ENCODE measurements at regions not wholly inside any gene's neighbourhood (a gene's known extent, or its start where the extent isn't known, plus 50 kb on each side); places are given as distances from the start of the nearest gene placed in this dataset.

- DNase-seq (ENCODE audit: low spot score) = no peak
Observed at GRCh38 chr2:34388446-34388845, 789.3 kb upstream of the FAM98A start.

- DNase-seq (ENCODE audit: low spot score) = no peak
Observed at GRCh38 chr2:34387536-34387935, 788.4 kb upstream of the FAM98A start.

GRCh38 chr2:34379586-34379985 lies 780.5 kb upstream of the FAM98A start:
- no peak for DNase-seq (ENCODE audit: low spot score)

- no peak for DNase-seq (ENCODE audit: low spot score)
Observed at GRCh38 chr2:34373586-34374233, 774.6 kb upstream of the FAM98A start.

- DNase-seq (ENCODE audit: low spot score) = no peak
Observed at GRCh38 chr2:34372967-34373366, 773.9 kb upstream of the FAM98A start.

GRCh38 chr2:34371711-34372110 lies 772.6 kb upstream of the FAM98A start:
- DNase-seq (ENCODE audit: low spot score) = no peak

GRCh38 chr2:34368304-34368703 lies 769.2 kb upstream of the FAM98A start:
- no peak for DNase-seq (ENCODE audit: low spot score)

- no peak for DNase-seq (ENCODE audit: low spot score)
Observed at GRCh38 chr2:34365932-34366331, 766.8 kb upstream of the FAM98A start.

- DNase-seq (ENCODE audit: low spot score) = no peak
Observed at GRCh38 chr2:34365512-34365911, 766.4 kb upstream of the FAM98A start.

GRCh38 chr2:34353509-34354113 lies 754.5 kb upstream of the FAM98A start:
- no peak for DNase-seq (ENCODE audit: low spot score)

GRCh38 chr2:34349527-34349926 lies 750.4 kb upstream of the FAM98A start:
- no peak for DNase-seq (ENCODE audit: low spot score)

GRCh38 chr2:34345030-34345429 lies 745.9 kb upstream of the FAM98A start:
- no peak for DNase-seq (ENCODE audit: low spot score)

- no peak for DNase-seq (ENCODE audit: low spot score)
Observed at GRCh38 chr2:34340307-34340706, 741.2 kb upstream of the FAM98A start.

- no peak for DNase-seq (ENCODE audit: low spot score)
Observed at GRCh38 chr2:34337735-34338134, 738.6 kb upstream of the FAM98A start.

GRCh38 chr2:34332813-34333212 lies 733.7 kb upstream of the FAM98A start:
- no peak for DNase-seq (ENCODE audit: low spot score)

- DNase-seq (ENCODE audit: low spot score) = no peak
Observed at GRCh38 chr2:34320056-34320455, 721.0 kb upstream of the FAM98A start.

- DNase-seq (ENCODE audit: low spot score) = no peak
Observed at GRCh38 chr2:34317797-34318196, 718.7 kb upstream of the FAM98A start.

GRCh38 chr2:34316788-34317187 lies 717.7 kb upstream of the FAM98A start:
- DNase-seq (ENCODE audit: low spot score) = no peak

GRCh38 chr2:34311816-34312215 lies 712.7 kb upstream of the FAM98A start:
- DNase-seq (ENCODE audit: low spot score) = no peak

- no peak for DNase-seq (ENCODE audit: low spot score)
Observed at GRCh38 chr2:34308140-34308539, 709.0 kb upstream of the FAM98A start.

- no peak for DNase-seq (ENCODE audit: low spot score)
Observed at GRCh38 chr2:34307636-34308035, 708.5 kb upstream of the FAM98A start.

GRCh38 chr2:34306745-34307144 lies 707.6 kb upstream of the FAM98A start:
- DNase-seq (ENCODE audit: low spot score) = no peak

GRCh38 chr2:34305587-34305986 lies 706.5 kb upstream of the FAM98A start:
- no peak for DNase-seq (ENCODE audit: low spot score)

GRCh38 chr2:34294961-34295360 lies 695.9 kb upstream of the FAM98A start:
- no peak for DNase-seq (ENCODE audit: low spot score)

Data from CD4-positive, alpha-beta T cell treated with Interleukin-15 for 4 hours (primary cell).